C1 segment of cervical spinal cord (tissue), 14 donors: ENCODE measurements at regions not wholly inside any gene's neighbourhood (a gene's known extent, or its start where the extent isn't known, plus 50 kb on each side); places are given as distances from the start of the nearest gene placed in this dataset.

Experiments used
- DNase-seq, 14 donors: peaks; one replicate each; lab custom pipeline; 2025; lab: John Stamatoyannopoulos, UW

DNA sequence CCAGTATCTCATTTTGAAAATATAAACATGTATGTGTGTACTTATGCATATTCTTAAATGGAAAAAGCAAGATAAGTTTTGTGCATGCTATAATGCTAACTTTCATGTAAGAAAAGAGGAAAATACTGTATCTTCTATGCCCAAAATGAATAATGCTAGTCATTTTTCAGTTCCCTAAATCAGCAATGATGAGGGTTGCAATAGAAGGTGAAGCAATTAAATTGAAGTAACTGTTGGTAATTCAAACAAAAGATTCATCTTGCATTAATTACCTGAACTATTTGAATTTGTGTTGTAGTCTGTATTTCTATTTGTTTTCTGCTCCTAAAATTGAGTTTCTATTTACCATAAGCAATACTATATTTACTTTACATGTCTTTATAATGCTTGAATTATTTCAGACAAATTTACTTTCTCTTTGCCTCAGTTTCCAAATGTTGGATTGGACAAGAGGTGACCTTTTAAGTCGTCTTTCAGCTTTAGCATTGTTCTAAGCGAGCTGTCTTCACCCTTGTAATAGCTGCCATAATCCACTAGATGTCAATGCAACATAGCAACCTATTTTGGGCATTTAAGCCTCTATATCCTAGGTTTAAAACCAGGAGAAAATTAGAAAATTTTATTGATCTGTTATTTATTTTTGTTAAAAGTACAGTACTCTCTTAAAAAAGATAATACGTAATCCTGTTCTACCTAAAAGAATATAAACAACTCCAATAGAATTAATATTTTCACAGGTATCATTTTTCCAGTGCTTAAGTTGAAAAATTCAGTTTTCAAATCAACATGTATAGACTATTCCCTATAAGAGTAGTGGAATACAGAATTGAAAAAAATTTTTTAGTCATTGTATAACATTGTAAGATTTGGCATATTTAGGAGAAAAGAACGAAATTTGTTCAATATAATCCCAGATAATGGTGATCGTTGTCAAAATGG lies 52.3 kb upstream of the IFNGR1 start:
- no peak for DNase-seq

DNA sequence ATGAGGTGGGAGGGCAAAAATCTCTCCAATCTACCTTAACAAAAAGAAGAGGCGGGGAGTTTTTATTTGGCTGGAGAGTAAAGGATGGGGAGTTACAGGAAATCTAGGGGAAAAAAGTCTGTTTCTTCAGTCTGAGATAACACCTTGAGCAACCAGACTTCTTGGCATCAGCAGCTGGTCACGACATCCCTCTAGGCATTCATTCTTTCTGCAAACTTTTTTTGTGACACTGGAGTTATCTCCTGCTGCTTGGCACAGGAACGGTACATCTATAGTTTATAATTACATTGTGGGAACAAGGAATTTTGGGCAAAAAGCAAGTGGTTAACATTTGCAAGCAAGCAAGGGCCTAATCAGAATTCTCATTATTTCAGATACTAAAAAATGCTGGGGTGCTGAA lies 50.6 kb upstream of the IFNGR1 start:
- no peak for DNase-seq

DNA sequence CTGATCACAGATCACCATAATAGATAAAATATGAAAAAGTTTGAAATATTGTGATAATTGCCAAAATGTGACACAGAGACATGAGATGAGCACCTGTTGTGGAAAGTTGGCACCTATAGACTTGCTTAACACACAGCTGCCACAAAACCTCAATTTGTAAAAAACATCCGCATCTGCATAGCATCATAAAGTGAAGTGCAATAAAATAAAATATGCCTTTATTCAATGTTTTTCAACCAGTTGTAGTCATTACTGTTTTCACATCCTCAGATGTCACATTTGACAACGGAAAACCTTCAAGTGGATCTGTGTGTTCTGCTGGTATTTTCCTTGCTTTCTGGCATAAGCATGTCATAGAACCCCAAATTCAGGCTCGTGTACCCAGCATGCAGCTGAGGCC lies 50.2 kb upstream of the IFNGR1 start:
- DNase-seq, result no peak
